Sciatic nerve (tissue), 2 donors: ENCODE measurements at regions not wholly inside any gene's neighbourhood (a gene's known extent, or its start where the extent isn't known, plus 50 kb on each side); places are given as distances from the start of the nearest gene placed in this dataset.
"Not testable (repeated sequence)": the region's sequence is repeated elsewhere in the genome, so short reads cannot be mapped to it uniquely, and the experiment has no call there.

ENCODE experiments used
- ATAC-seq: fragments of 200-7000 bp; cut with Tn5 transposase; one replicate; pipeline ENCODE4 v1.9.1; 2020; ENCODE audit warnings: mild to moderate bottlenecking, moderate library complexity
- DNase-seq: peaks from one replicate; pipeline ENCODE4 v3.0.0-alpha.2; 2020; ENCODE audit warnings: low spot score
- intact Hi-C: fragments of 100-400 bp; cut with DNase I; formaldehyde crosslinking; loops from one replicate; pipeline ENCODE4 v1.14.2; 2022
- donor health status: DM: no; HTN: no; CAD: no.
- donor health status: DM: no; HTN: no; CAD: no.

DNA sequence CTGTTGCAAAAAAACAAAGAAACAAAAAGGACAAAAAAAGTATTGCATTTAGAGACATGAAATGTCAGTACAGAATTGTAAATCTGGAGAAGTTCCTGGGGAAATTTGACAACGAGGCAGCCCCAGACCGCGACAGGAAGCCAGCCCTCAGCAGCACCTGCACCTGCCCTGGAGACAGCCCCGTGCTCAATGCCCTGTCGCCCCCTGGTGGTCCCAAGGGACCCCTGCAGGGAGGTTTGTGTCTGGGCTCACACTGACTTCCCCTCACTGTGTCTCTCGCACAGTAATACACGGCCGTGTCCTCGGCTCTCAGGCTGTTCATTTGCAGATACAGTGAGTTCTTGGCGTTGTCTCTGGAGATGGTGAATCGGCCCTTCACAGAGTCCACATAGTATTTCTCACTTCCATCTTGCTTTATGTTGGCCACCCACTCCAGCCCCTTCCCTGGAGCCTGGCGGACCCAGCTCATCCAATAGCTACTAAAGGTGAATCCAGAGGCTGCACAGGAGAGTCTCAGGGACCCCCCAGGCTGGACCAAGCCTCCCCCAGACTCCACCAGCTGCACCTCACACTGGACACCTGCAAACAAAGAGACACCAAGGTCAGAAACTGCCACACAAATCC, 535.6 kb downstream of the TMEM121 start:
- ATAC-seq, intact Hi-C loops, DNase-seq: not testable (repeated sequence)

DNA sequence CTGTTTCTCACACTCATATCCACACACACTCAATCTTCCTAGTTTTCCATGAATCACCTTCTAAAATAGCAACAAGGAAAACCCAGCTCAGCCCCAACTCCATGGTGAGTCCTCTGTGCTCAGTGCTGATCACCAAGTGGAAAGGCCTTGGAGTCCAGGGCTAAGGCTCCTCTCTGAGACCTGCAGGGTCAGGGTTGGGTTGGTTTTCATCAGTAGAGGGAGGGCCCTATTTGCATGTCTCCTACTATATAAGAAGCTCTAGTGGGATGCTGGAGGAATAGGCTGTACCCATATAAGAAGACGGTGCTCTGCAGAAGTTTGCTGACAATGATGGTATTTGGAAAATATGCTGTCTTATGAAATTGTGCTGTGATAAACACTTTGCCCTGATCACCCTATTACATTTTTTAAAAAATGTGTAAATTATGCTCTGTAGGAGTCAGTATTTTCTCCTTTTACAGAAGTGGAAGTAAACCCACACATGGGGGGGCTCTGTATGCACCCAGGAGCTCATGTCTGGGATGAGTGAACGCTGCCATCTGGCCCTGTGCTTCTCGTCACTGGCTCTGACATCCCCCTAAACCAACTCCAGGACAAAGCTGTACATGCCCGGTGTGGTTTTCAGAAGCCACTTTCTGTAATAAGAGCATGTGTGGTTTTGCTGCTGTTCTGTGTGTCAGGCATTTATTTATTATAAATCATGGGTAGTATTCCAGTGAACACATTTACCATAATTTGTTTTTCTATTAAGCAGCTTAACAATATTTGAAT, 536.3 kb downstream of the TMEM121 start:
- no peak for DNase-seq
- ATAC-seq = no peak
- intact Hi-C loops = no loop called here

DNA sequence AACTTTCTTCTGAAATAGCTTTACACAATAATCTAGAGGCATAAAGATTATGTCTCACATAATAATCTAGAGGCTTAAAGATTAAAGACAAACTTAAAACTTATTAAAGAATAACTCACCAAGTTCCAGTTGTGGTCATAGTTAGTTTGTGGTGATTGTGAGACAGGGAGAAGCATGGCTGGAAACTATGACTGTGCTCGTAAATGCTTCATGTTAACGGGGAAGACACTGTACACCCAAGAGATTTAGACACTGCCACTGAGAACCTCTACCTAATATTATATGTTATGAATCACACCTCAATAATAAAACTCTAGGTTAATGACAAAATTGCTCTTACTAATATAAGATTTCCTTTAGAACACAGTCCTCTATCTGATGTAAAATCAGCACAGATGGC, 541.6 kb downstream of the TMEM121 start:
- ATAC-seq (no peak), DNase-seq (no peak)
- intact Hi-C loops = no loop called here

DNA sequence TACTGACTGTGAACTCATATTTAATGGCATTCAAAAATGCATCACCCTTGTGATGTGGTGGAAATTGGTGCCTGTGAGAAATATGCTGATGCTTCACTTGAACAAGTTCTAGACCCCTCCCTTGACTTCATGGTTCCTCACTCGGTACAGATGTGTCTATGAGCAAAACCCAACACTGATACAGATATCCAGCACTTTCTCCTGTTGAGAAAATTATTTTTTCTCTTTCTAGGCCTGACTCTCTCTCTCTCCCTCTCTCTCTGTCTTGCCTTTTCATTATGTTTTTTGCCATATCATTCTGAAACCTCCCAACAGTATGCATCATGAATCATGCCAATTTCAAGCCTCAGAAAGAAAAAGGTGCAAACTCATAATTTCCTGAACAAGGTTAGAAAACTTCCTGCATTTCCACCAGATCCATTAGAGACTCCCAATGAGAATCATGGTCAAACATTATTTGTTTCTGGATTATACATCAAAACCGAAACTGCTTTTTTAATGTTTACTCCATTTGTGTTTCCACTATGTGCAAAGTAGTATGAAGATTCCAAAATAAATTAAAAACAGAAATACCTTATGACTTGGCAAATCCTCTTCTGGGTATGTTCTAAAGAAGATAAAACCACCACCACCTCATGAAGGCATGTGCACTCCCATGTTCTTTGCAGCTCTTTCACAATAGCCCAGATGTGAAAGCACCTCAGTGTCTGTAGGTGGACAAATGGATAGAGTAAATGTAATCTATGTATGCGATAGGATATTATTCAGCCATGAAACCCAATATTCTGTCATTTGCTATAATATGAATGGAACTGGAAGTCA, 543.6 kb downstream of the TMEM121 start:
- intact Hi-C loops = no loop called here
- ATAC-seq = no peak
- no peak for DNase-seq

DNA sequence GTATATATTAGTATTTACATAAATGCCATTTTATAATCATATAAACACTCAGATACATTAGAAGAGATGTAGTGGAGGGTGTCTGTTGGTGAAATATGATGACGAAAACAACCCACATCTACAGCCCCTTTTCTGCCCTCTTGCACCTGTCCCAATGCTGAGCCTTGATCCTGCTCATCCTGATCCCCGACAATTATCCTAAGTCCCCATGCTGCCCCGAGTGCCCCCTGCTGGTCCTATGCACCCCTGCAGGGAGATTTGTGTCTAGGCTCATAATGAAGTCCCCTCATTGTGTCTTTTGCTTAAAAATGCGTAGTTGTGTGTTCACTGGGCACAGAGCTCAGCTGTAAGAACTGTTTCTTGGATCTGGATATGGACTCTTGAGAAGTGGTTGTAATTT, 554.5 kb downstream of the TMEM121 start:
- DNase-seq (no peak), ATAC-seq (no peak)
- intact Hi-C loops = no loop called here

DNA sequence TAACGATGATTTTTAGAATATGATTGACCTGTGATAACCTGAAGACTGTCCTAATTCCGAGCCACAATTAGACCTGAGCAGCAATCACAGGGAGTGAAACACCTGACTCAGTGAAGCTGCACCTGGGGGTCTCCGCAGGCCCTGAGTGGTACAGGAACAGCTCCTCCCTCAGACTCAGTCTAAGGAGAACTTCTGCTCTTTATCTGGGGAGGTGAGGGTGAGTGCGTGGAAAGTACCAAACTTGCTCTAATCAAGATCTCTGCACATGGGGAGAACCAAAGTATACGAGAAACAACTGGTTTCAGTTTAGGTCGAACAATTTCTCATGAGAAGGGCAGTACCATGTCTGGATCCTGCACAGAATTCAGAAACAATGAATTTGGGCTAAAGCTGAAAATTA, 555.3 kb downstream of the TMEM121 start:
- DNase-seq, ATAC-seq, intact Hi-C loops: not testable (repeated sequence)

DNA sequence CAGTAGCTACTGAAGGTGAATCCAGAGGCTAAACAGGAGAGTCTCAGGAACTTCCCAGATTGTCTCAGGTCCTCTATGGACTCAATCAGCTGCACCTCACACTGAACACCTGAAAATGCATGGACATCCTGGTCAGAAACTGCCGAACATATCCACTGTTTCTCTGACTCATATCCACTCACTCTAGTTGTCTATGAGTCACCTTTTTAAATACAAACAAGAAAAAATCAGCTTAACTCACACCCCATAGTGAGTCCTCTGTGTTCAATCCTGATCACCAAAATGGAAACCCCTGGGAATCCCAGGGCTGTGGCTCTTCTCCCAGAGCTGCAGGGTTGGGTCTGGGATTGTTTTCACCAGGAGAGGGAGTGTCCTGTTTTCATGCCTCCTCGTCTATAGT, 556.7 kb downstream of the TMEM121 start:
- DNase-seq = no peak
- no peak for ATAC-seq
- intact Hi-C loops = no loop called here

DNA sequence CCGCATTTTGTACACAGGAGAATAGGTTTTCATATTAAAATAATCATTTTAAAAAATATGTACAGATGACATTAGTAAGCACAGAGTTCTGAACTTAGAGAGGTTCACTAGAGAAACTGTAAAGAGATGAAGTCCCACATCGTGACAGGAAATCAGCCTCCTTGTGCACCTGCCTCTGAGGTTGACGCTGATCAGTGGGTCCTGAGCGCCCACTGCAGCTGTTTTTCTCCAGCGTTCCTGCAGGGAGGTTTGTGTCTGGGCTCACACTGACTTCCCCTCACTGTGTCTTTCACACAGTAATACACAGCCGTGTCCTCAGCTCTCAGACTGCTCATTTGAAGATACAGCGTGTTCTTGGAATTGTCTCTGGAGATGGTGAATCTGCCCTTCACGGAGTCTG, 561.5 kb downstream of the TMEM121 start:
- intact Hi-C loops = no loop called here
- ATAC-seq = no peak
- no peak for DNase-seq

DNA sequence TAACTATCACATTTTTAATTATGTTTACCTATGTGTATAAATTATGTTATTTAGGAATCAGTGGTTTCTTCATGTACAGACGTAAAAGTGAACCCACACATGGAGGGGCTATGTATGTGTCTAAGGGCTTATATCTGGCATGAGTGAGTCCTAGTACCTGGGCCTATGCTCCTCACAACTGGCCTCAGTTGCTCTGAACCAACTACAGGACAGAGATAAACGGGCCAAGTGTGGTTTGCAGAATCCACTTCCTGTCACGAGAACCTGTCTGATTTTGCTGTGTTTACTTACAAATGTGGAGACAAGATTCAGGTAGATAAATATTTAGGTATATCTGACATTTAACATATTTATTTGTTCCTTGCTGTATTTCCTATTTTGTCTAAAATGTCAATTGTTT, 562.5 kb downstream of the TMEM121 start:
- intact Hi-C loops = not testable (repeated sequence)

DNA sequence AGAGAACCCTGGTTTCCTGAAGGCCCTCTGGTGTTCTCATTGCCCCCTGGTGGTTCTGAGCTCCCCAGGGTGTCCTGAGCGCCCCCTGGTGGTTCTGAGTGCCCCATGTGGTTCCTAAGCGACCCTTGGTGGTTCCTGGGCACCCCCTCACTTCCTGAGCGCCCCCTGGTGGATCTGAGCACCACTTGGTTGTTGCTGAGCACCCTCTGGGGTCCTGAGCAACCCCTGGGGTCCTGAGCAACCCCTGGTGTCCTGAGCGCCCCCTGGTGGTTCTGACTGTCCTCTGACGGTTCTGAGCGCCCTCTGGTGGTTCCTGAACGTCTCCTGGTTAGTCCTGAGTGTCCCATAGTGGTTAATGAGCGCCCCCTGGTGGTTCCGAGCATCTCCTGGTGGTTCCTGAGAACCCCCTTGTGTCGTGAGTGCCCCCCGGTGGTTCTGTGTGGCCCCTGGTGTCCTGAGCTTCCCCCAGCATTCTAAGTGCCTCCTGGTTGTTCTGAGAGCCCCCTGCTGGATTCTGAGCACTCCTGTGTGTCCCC, 568.3 kb downstream of the TMEM121 start:
- ATAC-seq (no peak), DNase-seq (peak; percentile 59)
- intact Hi-C loops = no loop called here

More for the DNA sequence above, 562.5 kb downstream of the TMEM121 start:
- not testable (repeated sequence) for DNase-seq, ATAC-seq

DNA sequence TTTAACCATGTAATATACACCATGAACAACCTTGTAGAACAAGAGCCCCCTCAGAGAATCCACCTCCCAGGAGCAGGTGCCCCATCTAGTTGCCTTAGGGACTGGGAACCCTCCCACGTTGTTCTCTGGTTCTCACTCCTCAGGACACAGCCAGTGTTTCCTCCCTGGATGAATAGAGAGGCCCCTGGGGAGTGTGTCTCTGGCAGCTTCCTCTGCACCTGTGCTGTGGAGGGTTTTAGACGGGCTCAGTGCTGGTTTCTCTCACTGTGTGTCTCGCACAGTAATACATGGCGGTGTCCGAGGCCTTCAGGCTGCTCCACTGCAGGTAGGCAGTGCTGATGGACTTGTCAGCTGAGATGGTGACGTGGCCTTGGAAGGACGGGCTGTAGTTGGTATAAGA, 581.3 kb downstream of the TMEM121 start:
- no peak for ATAC-seq
- intact Hi-C loops = no loop called here
- no peak for DNase-seq

DNA sequence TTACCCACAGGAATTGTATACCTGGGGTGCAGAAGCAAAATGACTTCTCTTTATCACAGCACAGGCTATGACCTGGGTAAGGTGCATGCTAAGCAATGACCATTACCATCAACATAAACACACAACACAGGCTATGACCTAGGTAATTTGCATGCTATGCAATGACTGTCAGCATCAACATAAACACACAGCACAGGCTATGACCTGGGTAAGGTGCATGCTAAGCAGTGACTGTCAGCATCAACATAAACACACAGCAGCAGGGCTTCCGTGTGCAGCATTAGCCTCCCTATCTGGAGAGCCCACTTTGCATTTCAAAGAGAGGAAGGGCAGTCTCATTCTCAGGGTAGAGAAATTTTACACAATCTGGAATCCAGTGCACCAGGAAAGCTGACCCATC, 583.0 kb downstream of the TMEM121 start:
- no peak for DNase-seq
- no peak for ATAC-seq
- intact Hi-C loops = no loop called here

DNA sequence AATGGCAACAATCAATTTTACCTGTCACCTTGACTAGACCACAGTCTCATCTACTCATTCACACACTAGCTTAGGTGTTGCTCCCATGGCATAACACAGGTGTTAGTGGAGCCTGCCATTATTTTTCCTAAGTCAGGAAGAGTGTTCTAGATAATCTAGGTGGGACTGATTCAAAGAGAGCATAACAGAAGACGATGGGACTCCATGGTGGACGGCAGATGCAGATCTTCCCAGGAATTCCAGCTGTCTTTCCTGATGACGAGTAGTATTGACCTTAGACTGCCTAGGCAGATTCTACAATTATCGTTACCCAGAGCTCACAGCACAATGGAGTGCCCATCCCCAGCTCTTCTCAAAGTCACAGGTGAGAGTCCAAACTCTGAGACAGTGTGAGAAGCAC, 589.0 kb downstream of the TMEM121 start:
- intact Hi-C loops = no loop called here
- DNase-seq (no peak), ATAC-seq (no peak)

DNA sequence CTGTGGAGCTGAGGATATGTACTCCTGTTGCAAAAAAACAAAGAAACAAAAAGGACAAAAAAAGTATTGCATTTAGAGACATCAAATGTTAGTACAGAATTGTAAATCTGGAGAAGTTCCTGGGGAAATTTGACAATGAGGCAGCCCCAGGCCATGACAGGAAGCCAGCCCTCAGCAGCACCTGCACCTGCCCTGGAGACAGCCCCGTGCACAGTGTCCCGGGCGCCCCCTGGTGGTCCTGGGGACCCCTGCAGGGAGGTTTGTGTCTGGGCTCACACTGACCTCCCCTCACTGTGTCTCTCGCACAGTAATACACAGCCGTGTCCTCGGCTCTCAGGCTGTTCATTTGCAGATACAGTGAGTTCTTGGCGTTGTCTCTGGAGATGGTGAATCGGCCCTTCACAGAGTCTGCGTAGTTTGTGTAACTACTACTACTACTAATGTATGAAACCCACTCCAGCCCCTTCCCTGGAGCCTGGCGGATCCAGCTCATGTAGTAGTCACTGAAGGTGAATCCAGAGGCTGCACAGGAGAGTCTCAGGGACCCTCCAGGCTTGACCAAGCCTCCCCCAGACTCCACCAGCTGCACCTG, 590.1 kb downstream of the TMEM121 start:
- ATAC-seq, DNase-seq, intact Hi-C loops: not testable (repeated sequence)

DNA sequence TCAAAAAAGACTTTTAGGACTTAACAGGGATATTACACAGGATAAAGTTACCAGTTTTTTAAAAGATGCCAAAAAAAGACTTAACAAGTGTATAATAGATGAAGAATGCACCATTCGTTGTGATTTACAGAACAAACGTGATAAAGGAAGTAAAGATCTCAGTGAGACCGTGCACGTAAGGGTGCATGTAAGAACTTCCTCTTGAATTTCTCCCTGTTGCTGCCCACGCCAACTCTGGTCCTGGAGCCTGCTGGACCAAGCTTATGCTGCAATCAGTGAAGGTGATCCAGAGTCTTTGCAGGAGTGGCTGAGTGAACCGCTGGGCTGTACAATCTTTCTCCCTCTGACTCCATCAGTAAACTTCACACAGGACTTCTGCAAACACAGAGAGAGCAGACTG, 593.7 kb downstream of the TMEM121 start:
- ATAC-seq (no peak), DNase-seq (no peak)
- intact Hi-C loops = loop anchor here (10.0 kb wide), 1 partner anchor 1065 kb away; no protein-coding TSS in a partner anchor

DNA sequence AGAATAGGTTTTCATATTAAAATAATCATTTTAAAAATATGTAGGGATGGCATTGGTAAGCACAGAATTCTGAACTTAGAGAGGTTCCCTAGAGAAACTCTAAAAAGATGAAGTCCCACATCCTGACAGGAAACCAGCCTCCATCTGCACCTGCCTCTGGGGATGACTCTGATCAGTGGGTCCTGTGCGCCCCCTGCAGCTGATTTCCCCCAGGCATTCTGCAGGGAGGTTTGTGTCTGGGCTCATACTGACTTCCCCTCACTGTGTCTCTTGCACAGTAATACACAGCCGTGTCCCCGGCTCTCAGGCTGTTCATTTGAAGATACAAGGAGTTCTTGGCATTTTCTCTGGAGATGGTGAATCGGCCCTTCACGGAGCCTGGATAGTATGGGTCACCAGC, 602.9 kb downstream of the TMEM121 start:
- intact Hi-C loops = loop anchor here (10.0 kb wide), 1 partner anchor 1074 kb away; no protein-coding TSS in a partner anchor
- DNase-seq (no peak), ATAC-seq (no peak)

DNA sequence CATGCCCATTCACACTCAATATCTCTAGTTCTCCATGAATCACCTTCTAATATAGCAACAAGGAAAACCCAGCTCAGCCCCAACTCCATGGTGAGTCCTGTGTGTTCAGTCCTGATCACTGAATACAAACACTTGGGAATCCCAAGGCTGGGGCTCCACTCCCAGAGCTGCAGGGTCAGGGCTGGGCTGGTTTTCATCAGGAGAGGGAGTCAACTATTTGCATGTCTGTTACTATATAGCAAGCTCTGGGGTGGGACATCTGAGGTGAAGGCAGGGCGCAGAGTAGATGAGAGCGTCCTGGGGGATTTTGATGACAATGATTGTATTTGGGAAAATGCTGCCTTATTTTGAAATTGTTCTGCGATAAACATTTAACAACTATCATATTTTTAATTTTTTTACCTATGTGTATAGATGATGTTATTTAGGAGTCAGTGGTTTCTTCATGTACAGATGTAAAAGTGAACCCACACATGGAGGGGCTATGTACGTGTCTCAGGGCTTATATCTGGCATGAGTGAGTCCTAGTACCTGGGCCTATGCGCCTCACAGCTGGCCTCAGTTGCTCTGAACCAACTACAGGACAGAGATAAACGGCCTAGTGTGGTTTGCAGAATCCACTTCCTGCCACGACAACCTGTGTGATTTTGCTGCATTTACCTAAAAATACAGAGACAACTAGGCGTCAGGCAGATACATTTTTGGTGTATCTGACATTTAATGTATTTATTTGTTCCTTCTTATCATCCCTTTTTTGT, 603.7 kb downstream of the TMEM121 start:
- not testable (repeated sequence) for DNase-seq, ATAC-seq
- intact Hi-C loops = loop anchor here (10.0 kb wide), 1 partner anchor 1075 kb away; no protein-coding TSS in a partner anchor

DNA sequence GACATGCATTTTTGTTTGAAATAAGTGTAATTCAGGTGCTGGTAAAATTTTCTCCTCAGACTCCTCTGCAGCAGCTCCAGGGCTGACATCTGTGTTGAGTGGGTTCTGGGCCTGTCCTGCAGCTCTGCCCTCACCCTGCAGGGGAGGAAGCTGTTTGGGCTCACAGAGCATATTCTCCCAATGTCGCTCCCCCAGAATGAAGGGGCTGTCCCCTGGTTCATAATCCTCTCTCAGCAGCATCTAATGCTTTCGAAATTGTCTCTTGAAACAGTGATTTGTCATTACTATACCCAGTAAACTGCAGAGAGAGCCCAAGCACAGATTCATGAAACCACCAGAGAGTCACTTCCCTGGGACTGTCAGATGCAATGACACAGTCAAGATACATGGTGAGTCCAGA, 606.7 kb downstream of the TMEM121 start:
- DNase-seq, ATAC-seq, intact Hi-C loops: not testable (repeated sequence)
